Ishikawa (cell line): ENCODE measurements at regions not wholly inside any gene's neighbourhood (a gene's known extent, or its start where the extent isn't known, plus 50 kb on each side); places are given as distances from the start of the nearest gene placed in this dataset.

Experiments used
- CEBPB ChIP-seq: IDR thresholded peaks from 2 replicates; pipeline ENCODE4 v1.6.1; 2012
- CREB1 ChIP-seq: IDR thresholded peaks from 2 replicates; pipeline ENCODE4 v1.6.1; 2012; ENCODE audit warnings: low read depth
- EGR1 ChIP-seq: IDR thresholded peaks from 2 replicates; pipeline ENCODE4 v1.6.1; 2012
- EP300 ChIP-seq: IDR thresholded peaks from 2 replicates; pipeline ENCODE4 v1.6.1; 2012; ENCODE audit warnings: borderline replicate concordance
- FOXM1 ChIP-seq: IDR thresholded peaks from 2 replicates; pipeline ENCODE4 v1.6.1; 2012; ENCODE audit warnings: low read depth, borderline replicate concordance
- MAX ChIP-seq: IDR thresholded peaks from 2 replicates; pipeline ENCODE4 v1.6.1; 2012
- NFIC ChIP-seq: IDR thresholded peaks from 2 replicates; pipeline ENCODE4 v1.6.1; 2012
- RAD21 ChIP-seq: IDR thresholded peaks from 2 replicates; pipeline ENCODE4 v1.6.1; 2012; ENCODE audit warnings: low read depth
- TAF1 ChIP-seq: IDR thresholded peaks from 2 replicates; pipeline ENCODE4 v1.6.1; 2012; ENCODE audit warnings: low read depth, mild to moderate bottlenecking
- TCF12 ChIP-seq: IDR thresholded peaks from 2 replicates; pipeline ENCODE4 v1.6.1; 2012; ENCODE audit warnings: low read depth
- TEAD4 ChIP-seq: IDR thresholded peaks from 2 replicates; pipeline ENCODE4 v1.6.1; 2012
- USF1 ChIP-seq: IDR thresholded peaks from 2 replicates; pipeline ENCODE4 v1.6.1; 2012
- YY1 ChIP-seq: IDR thresholded peaks from 2 replicates; pipeline ENCODE4 v1.6.1; 2012; ENCODE audit warnings: low read depth
- ZBTB7A ChIP-seq: IDR thresholded peaks from 2 replicates; pipeline ENCODE4 v1.6.1; 2012; ENCODE audit warnings: low read depth
- TF ChIP-seq, protein P1 (sequence below): IDR thresholded peaks from 2 replicates; pipeline ENCODE4 v1.6.1; 2012; ENCODE audit warnings: low read depth, mild to moderate bottlenecking

DNA sequence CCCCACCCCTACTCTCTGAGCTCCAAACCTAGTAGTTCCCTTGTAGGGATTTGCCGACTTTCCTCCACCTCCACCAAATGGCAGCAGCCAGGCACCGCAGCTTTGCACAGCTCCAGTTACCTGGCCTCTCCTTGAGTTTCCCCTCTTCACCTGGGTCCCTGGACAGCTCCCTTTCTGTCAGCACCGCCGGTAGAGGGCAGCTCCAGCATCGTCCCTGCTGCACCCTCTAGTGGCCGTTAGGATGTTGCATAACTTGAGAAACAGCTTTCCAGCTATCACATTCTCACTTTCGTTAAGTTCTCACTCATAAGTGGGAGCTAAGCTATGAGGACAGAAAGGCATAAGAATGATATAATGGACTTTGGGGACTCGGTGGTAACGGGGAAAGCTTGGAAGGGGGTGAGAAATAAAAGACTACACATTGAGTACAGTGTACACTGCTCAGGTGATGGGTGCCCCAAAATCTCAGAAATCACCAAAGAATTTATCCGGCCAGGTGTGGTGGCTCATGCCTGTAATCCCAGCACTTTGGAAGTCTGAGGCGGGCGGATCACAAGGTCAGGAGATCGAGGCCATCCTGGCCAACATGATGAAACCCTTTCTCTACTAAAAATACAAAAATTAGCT, 60.4 kb upstream of the OLFM4 start:
- TF ChIP-seq CEBPB, result peak; percentile 76
- TF ChIP-seq, protein P1, sequence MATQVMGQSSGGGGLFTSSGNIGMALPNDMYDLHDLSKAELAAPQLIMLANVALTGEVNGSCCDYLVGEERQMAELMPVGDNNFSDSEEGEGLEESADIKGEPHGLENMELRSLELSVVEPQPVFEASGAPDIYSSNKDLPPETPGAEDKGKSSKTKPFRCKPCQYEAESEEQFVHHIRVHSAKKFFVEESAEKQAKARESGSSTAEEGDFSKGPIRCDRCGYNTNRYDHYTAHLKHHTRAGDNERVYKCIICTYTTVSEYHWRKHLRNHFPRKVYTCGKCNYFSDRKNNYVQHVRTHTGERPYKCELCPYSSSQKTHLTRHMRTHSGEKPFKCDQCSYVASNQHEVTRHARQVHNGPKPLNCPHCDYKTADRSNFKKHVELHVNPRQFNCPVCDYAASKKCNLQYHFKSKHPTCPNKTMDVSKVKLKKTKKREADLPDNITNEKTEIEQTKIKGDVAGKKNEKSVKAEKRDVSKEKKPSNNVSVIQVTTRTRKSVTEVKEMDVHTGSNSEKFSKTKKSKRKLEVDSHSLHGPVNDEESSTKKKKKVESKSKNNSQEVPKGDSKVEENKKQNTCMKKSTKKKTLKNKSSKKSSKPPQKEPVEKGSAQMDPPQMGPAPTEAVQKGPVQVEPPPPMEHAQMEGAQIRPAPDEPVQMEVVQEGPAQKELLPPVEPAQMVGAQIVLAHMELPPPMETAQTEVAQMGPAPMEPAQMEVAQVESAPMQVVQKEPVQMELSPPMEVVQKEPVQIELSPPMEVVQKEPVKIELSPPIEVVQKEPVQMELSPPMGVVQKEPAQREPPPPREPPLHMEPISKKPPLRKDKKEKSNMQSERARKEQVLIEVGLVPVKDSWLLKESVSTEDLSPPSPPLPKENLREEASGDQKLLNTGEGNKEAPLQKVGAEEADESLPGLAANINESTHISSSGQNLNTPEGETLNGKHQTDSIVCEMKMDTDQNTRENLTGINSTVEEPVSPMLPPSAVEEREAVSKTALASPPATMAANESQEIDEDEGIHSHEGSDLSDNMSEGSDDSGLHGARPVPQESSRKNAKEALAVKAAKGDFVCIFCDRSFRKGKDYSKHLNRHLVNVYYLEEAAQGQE, result peak; percentile 91
- peak; percentile 85 for TF ChIP-seq RAD21
- no peak for TF ChIP-seq EP300
- TF ChIP-seq TCF12, result no peak

GRCh38 chr13:52961987-52962386, 66.6 kb upstream of the OLFM4 start:
- TF ChIP-seq, protein P1, result no peak
- TF ChIP-seq MAX (no peak), FOXM1 (no peak), TCF12 (no peak), EGR1 (no peak), CREB1 (no peak), YY1 (no peak), ZBTB7A (no peak), RAD21 (no peak), NFIC (no peak), TAF1 (no peak), CEBPB (no peak), EP300 (no peak), TEAD4 (no peak), USF1 (no peak)

DNA sequence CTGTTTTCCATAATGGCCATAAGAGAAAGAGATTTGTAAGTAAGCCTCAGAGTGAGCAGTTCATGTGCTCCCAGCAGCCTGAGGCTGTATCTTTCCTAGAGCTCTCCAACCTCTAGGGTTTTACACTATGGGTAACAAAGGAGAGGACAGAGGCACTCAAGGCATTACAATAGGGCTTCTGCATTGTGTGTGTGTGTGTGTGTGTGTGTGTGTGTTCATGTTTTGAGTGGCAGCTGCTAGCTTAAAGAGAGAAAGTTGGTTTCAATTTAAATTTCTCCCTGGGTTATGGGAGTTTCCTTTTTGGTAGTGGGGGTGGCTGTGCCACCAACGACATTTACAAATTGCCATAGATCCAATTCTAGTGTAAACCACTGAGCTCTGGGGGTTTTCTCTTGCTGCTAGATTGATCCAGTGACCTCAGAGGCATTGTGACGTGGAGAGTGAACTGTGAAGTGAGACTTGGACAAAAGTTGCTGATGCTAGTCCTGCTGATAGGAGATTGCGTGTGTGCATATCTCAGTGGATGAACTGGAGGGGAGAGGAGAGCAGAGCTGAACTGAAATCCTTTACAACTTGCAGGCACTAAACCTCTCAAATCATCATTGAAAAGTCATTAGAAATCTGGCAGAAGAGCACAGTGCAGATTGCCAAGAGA, 67.2 kb upstream of the OLFM4 start:
- TF ChIP-seq FOXM1, result no peak
- TF ChIP-seq EP300, result no peak
- no peak for TF ChIP-seq YY1
- TF ChIP-seq TCF12, result no peak
- TF ChIP-seq ZBTB7A, result no peak
- no peak for TF ChIP-seq MAX
- no peak for TF ChIP-seq NFIC
- TF ChIP-seq CEBPB, result no peak
- no peak for TF ChIP-seq TAF1
- TF ChIP-seq TEAD4, result no peak
- TF ChIP-seq EGR1, result no peak
- TF ChIP-seq USF1, result no peak
- TF ChIP-seq CREB1, result no peak
- no peak for TF ChIP-seq RAD21
- TF ChIP-seq, protein P1, result no peak

GRCh38 chr13:52955472-52955874, 73.1 kb upstream of the OLFM4 start:
- TF ChIP-seq TAF1, result no peak
- TF ChIP-seq YY1, result no peak
- TF ChIP-seq TCF12, result no peak
- TF ChIP-seq FOXM1, result no peak
